ENCODE measurements at regions not wholly inside any gene's neighbourhood (a gene's known extent, or its start where the extent isn't known, plus 50 kb on each side); places are given as distances from the start of the nearest gene placed in this dataset.

DNA sequence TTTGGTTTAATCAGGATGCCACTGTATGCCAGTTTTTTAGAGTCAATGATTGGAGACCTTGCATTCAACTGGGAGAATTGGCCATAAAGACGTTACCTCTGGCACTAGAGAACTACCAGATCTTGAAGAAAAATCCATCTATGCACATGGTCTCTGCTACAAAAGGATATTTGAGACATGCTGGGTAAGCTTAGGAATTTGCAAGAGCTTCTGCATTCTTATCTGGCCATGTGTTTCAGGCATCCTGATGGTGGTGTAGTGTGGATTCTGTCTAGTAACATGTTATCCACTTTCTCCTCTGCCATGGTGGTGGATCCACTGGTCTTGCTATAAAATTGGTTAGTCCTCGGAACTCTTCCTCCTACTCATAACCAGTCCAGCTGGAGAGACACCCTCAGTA is 185.3 kb upstream of the WDFY3 start:
- ChIA-PET POLR2A (no interaction called here), CTCF (no interaction called here)
- intact Hi-C loops (cut with micrococcal nuclease; ENCODE audit: unreplicated experiment) = no loop called here
- BruUV-seq (replicated peaks) = no TSS peak
- no peak overlapping the region for H3K4me3 ChIP-seq (ENCODE audit: low read depth, low read length)
- DNase-seq = no peak
- Mint-ChIP-seq H3K36me3 (ENCODE audit: insufficient read depth, unreplicated experiment) (no peaks in the 10 kb centered on the region), H3K4me1 (ENCODE audit: low read depth, unreplicated experiment) (no peaks in the 10 kb centered on the region), H3K4me3 (ENCODE audit: unreplicated experiment) (no peak overlapping the region), H3K27ac (ENCODE audit: unreplicated experiment) (no peak overlapping the region), H3K9me3 (ENCODE audit: unreplicated experiment) (no peaks in the 10 kb centered on the region), H3K27me3 (ENCODE audit: insufficient read depth, unreplicated experiment) (no peaks in the 10 kb centered on the region)
- H3K27me3 ChIP-seq (replicated peaks; ENCODE audit: control insufficient read depth, insufficient read depth, low read length) = no peaks in the 10 kb centered on the region
- no peaks in the 10 kb centered on the region for H3K36me3 ChIP-seq (ENCODE audit: control insufficient read depth, insufficient read depth, low read length)
- TF ChIP-seq, protein P1, sequence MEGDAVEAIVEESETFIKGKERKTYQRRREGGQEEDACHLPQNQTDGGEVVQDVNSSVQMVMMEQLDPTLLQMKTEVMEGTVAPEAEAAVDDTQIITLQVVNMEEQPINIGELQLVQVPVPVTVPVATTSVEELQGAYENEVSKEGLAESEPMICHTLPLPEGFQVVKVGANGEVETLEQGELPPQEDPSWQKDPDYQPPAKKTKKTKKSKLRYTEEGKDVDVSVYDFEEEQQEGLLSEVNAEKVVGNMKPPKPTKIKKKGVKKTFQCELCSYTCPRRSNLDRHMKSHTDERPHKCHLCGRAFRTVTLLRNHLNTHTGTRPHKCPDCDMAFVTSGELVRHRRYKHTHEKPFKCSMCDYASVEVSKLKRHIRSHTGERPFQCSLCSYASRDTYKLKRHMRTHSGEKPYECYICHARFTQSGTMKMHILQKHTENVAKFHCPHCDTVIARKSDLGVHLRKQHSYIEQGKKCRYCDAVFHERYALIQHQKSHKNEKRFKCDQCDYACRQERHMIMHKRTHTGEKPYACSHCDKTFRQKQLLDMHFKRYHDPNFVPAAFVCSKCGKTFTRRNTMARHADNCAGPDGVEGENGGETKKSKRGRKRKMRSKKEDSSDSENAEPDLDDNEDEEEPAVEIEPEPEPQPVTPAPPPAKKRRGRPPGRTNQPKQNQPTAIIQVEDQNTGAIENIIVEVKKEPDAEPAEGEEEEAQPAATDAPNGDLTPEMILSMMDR (IDR thresholded peaks at IDR 0.05; ENCODE audit: insufficient read depth in 1 of 2, low read depth in 1 of 2, low read length in 1 of 2, severe bottlenecking in 1 of 2, unreplicated experiment in 1 of 2) = no peak
- H3K9me3 ChIP-seq = no peaks in the 10 kb centered on the region
- no peaks in the 10 kb centered on the region for H3K4me1 ChIP-seq

DNA sequence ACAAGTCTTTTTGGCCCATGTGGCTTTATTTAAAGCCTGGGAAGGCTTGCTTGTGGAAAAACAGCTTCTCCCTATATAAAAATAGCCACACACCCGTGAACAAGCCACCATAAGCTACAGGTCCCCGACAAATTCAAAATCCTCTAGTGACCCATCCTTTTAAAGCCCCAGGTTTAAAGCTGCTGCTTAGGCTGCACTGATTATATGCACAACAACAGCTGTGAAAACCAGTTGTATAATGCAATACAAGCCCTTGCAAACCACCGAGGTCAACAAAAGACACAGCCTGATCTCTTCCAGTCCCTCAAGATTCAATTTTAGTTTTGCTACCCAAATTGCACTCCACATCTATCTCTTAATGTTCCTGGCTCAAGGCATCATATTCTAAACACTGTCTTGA is 186.0 kb upstream of the WDFY3 start:
- Histone ChIP-seq H3K4me1 (no peaks in the 10 kb centered on the region), H3K27me3 (replicated peaks; ENCODE audit: control insufficient read depth, insufficient read depth, low read length) (no peaks in the 10 kb centered on the region), H3K36me3 (ENCODE audit: control insufficient read depth, insufficient read depth, low read length) (no peaks in the 10 kb centered on the region), H3K4me3 (ENCODE audit: low read depth, low read length) (no peak overlapping the region), H3K9me3 (no peaks in the 10 kb centered on the region)
- H3K36me3 Mint-ChIP-seq (ENCODE audit: insufficient read depth, unreplicated experiment) = no peaks in the 10 kb centered on the region
- ChIA-PET CTCF (no interaction called here), POLR2A (no interaction called here)
- intact Hi-C loops (cut with micrococcal nuclease; ENCODE audit: unreplicated experiment) = no loop called here
- no TSS peak for BruUV-seq (replicated peaks)
- no peak for DNase-seq
- TF ChIP-seq, protein P1 (IDR thresholded peaks at IDR 0.05; ENCODE audit: insufficient read depth in 1 of 2, low read depth in 1 of 2, low read length in 1 of 2, severe bottlenecking in 1 of 2, unreplicated experiment in 1 of 2) = no peak
- H3K4me3 Mint-ChIP-seq (ENCODE audit: unreplicated experiment) = no peak overlapping the region
- no peaks in the 10 kb centered on the region for H3K27me3 Mint-ChIP-seq (ENCODE audit: insufficient read depth, unreplicated experiment)
- H3K27ac Mint-ChIP-seq (ENCODE audit: unreplicated experiment) = no peak overlapping the region
- H3K9me3 Mint-ChIP-seq (ENCODE audit: unreplicated experiment) = no peaks in the 10 kb centered on the region
- H3K4me1 Mint-ChIP-seq (ENCODE audit: low read depth, unreplicated experiment) = no peaks in the 10 kb centered on the region

DNA sequence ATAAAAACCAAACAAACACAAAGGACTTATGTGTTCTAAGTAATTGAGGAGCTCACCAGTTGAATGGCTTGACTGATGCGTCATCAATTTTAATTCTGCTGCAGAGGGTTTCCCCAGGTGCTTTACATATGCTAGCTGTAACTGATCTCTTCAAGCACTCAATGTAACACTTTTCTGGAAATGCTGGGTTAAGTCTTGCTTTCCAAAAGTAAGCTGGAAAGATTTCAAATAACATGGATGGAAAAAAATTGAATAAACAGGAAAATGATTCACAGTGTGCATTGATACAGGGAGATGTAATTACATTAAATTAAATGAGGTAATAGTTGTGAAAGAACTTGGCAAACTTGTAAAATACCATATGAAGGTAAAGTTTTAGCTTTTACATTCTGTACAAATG is 186.7 kb upstream of the WDFY3 start:
- Mint-ChIP-seq H3K36me3 (ENCODE audit: insufficient read depth, unreplicated experiment) (no peaks in the 10 kb centered on the region), H3K27ac (ENCODE audit: unreplicated experiment) (no peak overlapping the region), H3K4me3 (ENCODE audit: unreplicated experiment) (no peak overlapping the region), H3K9me3 (ENCODE audit: unreplicated experiment) (no peaks in the 10 kb centered on the region), H3K27me3 (ENCODE audit: insufficient read depth, unreplicated experiment) (no peaks in the 10 kb centered on the region), H3K4me1 (ENCODE audit: low read depth, unreplicated experiment) (no peaks in the 10 kb centered on the region)
- BruUV-seq (replicated peaks) = no TSS peak
- H3K27me3 ChIP-seq (replicated peaks; ENCODE audit: control insufficient read depth, insufficient read depth, low read length) = no peaks in the 10 kb centered on the region
- intact Hi-C loops (cut with micrococcal nuclease; ENCODE audit: unreplicated experiment) = no loop called here
- TF ChIP-seq, protein P1 (IDR thresholded peaks at IDR 0.05; ENCODE audit: insufficient read depth in 1 of 2, low read depth in 1 of 2, low read length in 1 of 2, severe bottlenecking in 1 of 2, unreplicated experiment in 1 of 2) = no peak
- ChIA-PET POLR2A (no interaction called here), CTCF (no interaction called here)
- H3K9me3 ChIP-seq = no peaks in the 10 kb centered on the region
- H3K4me3 ChIP-seq (ENCODE audit: low read depth, low read length) = no peak overlapping the region
- DNase-seq = no peak
- H3K36me3 ChIP-seq (ENCODE audit: control insufficient read depth, insufficient read depth, low read length) = no peaks in the 10 kb centered on the region
- no peaks in the 10 kb centered on the region for H3K4me1 ChIP-seq

Measured in Caco-2 (cell line).